NCI-H82 treated with DMSO at 0.1 percent for 48 hours (cell line): ENCODE measurements at regions not wholly inside any gene's neighbourhood (a gene's known extent, or its start where the extent isn't known, plus 50 kb on each side); places are given as distances from the start of the nearest gene placed in this dataset.
A peak's percentile ranks its signal among the peaks of the same experiment; 100 is the strongest.
"Not testable (repeated sequence)": the region's sequence is repeated elsewhere in the genome, so short reads cannot be mapped to it uniquely, and the experiment has no call there.

Source experiments
- DNase-seq: peaks from one replicate; lab custom pipeline; 2025; ENCODE audit not compliant: unreplicated experiment; lab: John Stamatoyannopoulos, UW

GRCh38 chr10:38209332-38209731, 115.2 kb downstream of the ZNF37A start:
- no peak for DNase-seq

- DNase-seq = not testable (repeated sequence)
Measured at GRCh38 chr10:38209748-38210147, 115.6 kb downstream of the ZNF37A start.

GRCh38 chr10:38212460-38212859, 118.3 kb downstream of the ZNF37A start:
- no peak for DNase-seq

GRCh38 chr10:38226385-38226784, 132.2 kb downstream of the ZNF37A start:
- DNase-seq = no peak

GRCh38 chr10:38228394-38228793, 134.3 kb downstream of the ZNF37A start:
- no peak for DNase-seq

GRCh38 chr10:38238479-38238878, 144.3 kb downstream of the ZNF37A start:
- DNase-seq = not testable (repeated sequence)

GRCh38 chr10:38242061-38242649, 148.0 kb downstream of the ZNF37A start:
- not testable (repeated sequence) for DNase-seq

- DNase-seq = not testable (repeated sequence)
Measured at GRCh38 chr10:38248113-38248512, 154.0 kb downstream of the ZNF37A start.

GRCh38 chr10:38252551-38252950, 158.4 kb downstream of the ZNF37A start:
- DNase-seq = not testable (repeated sequence)

- not testable (repeated sequence) for DNase-seq
Measured at GRCh38 chr10:38267555-38267954, 173.4 kb downstream of the ZNF37A start.

- not testable (repeated sequence) for DNase-seq
Measured at GRCh38 chr10:38271031-38271430, 176.9 kb downstream of the ZNF37A start.

- DNase-seq = not testable (repeated sequence)
Measured at GRCh38 chr10:38274879-38275278, 180.7 kb downstream of the ZNF37A start.

- DNase-seq = not testable (repeated sequence)
Measured at GRCh38 chr10:38292560-38292959, 198.4 kb downstream of the ZNF37A start.

GRCh38 chr10:38310111-38310510, 216.0 kb downstream of the ZNF37A start:
- DNase-seq = not testable (repeated sequence)

- not testable (repeated sequence) for DNase-seq
Measured at GRCh38 chr10:38315090-38315805, 221.1 kb downstream of the ZNF37A start.

- not testable (repeated sequence) for DNase-seq
Measured at GRCh38 chr10:38321393-38321792, 227.3 kb downstream of the ZNF37A start.

GRCh38 chr10:38330306-38330705, 236.2 kb downstream of the ZNF37A start:
- not testable (repeated sequence) for DNase-seq

- DNase-seq = not testable (repeated sequence)
Measured at GRCh38 chr10:38331106-38331505, 237.0 kb downstream of the ZNF37A start.

- DNase-seq = not testable (repeated sequence)
Measured at GRCh38 chr10:38333699-38334098, 239.6 kb downstream of the ZNF37A start.

GRCh38 chr10:38350645-38351044, 256.5 kb downstream of the ZNF37A start:
- DNase-seq = not testable (repeated sequence)

- not testable (repeated sequence) for DNase-seq
Measured at GRCh38 chr10:38354410-38354809, 260.3 kb downstream of the ZNF37A start.

- DNase-seq = peak; percentile 2
Measured at GRCh38 chr10:38355911-38356526, 261.9 kb downstream of the ZNF37A start.
